ENCODE measurements at regions not wholly inside any gene's neighbourhood (a gene's known extent, or its start where the extent isn't known, plus 50 kb on each side); places are given as distances from the start of the nearest gene placed in this dataset.
"Not testable (repeated sequence)": the region's sequence is repeated elsewhere in the genome, so short reads cannot be mapped to it uniquely, and the experiment has no call there.

DNA sequence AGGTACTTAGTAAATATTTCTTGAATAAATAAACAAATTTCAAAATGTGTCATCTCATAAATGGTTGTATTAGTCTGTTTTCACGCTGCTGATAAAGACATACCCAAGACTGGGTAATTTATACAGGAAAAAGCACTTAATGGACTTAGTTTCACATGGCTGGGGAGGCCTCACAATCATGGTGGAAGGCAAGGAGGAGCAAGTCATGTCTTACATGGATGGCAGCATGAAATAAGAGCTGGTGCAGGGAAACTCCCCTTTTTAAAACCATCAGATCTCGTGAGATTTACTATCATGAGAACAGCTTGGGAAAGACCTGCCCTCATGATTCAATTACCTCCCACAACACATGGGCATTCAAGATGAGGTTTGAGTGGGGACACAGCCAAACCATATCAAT is 317.3 kb upstream of the PRICKLE1 start:
- TF ChIP-seq, protein P1, sequence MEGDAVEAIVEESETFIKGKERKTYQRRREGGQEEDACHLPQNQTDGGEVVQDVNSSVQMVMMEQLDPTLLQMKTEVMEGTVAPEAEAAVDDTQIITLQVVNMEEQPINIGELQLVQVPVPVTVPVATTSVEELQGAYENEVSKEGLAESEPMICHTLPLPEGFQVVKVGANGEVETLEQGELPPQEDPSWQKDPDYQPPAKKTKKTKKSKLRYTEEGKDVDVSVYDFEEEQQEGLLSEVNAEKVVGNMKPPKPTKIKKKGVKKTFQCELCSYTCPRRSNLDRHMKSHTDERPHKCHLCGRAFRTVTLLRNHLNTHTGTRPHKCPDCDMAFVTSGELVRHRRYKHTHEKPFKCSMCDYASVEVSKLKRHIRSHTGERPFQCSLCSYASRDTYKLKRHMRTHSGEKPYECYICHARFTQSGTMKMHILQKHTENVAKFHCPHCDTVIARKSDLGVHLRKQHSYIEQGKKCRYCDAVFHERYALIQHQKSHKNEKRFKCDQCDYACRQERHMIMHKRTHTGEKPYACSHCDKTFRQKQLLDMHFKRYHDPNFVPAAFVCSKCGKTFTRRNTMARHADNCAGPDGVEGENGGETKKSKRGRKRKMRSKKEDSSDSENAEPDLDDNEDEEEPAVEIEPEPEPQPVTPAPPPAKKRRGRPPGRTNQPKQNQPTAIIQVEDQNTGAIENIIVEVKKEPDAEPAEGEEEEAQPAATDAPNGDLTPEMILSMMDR (IDR thresholded peaks at IDR 0.05; ENCODE audit: insufficient read depth, low read length) = not testable (repeated sequence)
- not testable (repeated sequence) for TF ChIP-seq GABPA (IDR thresholded peaks at IDR 0.05; ENCODE audit: low read depth); POLR2AphosphoS5 (IDR thresholded peaks at IDR 0.05; ENCODE audit: low read depth); SPI1 (IDR thresholded peaks at IDR 0.05; ENCODE audit: borderline replicate concordance, low read depth)

All from HL-60 (cell line).